HG03469 (cell line): ENCODE measurements at regions not wholly inside any gene's neighbourhood (a gene's known extent, or its start where the extent isn't known, plus 50 kb on each side); places are given as distances from the start of the nearest gene placed in this dataset.

Experiments used
- ATAC-seq: cut with Tn5 transposase; IDR thresholded peaks from one replicate; pipeline ENCODE4 v1.9.1; 2021; ENCODE audit warnings: mild to moderate bottlenecking, moderate library complexity, moderate number of reproducible peaks; ENCODE audit not compliant: unreplicated experiment

DNA sequence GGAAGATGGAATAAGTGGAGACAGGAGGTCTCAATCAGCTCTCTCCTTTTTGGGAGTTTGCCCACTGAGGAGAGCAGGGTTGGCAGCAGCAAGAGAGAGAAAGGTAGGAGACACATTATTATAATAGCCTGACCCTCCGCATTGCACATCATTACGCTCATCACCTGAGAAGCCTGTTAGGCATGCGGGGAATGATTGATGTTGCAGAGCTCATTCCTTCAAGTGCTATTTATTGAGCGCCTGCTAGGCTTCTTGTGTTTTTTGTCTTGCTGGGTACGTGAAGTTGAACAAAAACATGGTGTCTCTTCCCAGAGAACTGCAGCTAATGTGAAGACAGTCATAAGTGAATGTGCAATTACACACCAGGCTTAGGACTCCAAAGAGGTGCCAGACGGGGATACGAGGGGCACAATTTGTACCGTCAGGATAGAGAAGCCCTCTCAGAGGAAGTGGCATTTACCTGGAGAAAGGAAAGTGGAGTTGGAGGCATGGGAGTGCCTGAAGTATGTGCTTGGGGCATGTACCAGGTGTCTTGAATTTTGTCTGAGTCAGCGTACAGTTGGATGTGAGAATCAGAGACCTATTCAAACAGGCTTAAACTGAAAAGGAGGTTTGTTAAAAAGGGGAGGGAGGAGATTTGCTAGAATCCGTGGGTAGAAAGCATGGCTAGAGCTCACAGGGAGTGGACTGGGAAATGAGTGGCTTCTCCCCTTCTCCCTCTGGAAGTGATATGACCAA lies 90.2 kb upstream of the SOD3 start:
- no peak for ATAC-seq

DNA sequence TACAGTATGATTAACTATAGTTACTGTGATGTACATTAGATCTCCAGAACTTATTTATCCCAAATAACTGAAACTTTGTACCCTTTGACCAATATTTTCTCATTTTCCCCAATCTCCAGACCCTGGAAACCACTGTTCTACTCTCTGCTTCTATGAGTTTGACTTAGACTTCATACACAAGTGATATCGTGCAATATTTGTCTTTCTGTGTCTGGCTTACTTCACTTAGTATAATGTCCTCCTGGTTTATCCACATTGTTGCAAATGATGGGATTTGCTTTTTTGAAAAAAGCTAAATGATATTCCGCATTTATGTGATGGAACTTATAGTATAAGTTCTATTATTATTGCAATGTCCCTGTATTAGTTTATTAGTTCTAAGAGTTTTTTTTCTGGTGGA lies 81.8 kb upstream of the SOD3 start:
- no peak for ATAC-seq

DNA sequence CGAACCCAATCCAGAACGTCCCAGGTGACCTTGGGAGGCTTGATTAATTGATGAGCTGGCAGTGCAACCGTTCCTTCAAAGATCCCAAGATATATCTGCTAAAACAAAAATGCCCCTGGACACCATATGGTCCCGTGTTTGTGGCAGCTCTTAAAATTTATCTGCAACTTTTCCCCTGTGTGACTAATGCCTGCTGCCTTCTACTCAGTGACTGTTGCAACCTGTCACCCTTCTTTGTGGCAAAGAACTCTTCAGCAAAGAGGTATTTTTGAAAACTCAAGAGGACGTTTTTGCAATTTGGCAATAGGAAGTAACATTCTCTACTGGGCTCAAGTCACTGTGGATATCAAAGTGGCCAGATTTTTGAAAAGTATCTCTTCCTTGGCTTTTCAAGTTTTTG lies 75.8 kb upstream of the SOD3 start:
- no peak for ATAC-seq

DNA sequence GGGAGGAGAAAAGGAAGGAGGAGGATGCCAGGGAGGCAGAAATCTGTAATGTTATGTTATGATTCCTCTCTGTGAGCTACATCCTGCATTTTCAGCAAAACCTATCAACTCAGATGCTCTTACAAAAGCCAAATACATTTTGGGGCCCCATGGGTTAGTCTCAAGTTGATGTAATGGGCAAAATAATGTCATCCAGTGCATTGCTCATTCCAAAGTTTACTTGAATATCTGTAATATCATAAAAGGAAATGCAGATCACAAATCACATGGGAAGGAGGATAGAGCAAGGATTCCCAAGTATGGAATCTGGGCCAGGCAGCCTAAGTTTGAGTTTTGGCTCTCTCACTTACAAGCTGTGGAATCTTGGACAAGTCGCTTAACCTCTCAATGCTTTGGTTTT lies 74.9 kb upstream of the SOD3 start:
- ATAC-seq: no peak

DNA sequence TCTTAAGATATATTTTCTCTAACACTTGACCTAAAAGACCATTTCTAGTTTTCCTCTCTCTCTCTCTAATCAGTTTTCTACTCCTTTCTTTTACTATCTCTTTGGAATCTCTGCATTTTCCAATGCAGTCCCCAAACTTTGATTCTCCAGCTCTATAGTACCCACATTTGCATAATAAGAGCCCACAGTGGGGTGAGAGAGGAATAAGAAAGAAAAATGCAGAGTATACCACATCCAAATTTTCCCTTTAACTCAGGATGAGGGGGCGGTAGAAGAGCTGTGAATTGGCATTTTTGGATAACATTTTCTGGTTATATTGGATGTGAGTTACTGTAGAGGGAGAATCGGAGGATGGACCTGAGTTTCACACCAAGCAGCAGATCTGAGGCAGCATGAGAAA lies 74.4 kb upstream of the SOD3 start:
- ATAC-seq: no peak

DNA sequence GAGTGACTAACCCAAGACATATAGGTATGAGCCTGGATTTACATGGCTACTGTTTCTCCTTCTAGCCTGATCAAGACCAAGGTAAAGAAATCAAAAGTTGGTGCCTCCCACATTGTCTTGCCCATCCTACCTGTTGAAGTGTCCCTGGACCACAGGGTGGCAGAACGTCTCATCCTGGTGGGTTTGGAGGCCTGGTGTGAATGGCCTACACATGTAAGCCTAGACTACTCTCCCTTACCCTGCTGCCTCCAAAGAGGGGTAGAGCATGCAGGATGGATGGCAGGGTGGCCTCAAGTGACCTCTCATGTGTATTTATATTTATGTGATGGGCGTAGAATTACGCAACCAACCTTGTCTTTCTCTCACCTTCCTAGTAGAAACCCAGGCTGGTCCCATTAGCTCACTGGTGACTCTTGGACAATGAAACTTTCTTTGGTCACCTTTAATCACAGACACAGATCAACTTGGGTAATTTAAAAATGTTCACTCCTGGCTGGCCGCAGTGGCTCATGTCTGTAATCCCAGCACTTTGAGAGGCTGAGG lies 73.3 kb upstream of the SOD3 start:
- no peak for ATAC-seq

DNA sequence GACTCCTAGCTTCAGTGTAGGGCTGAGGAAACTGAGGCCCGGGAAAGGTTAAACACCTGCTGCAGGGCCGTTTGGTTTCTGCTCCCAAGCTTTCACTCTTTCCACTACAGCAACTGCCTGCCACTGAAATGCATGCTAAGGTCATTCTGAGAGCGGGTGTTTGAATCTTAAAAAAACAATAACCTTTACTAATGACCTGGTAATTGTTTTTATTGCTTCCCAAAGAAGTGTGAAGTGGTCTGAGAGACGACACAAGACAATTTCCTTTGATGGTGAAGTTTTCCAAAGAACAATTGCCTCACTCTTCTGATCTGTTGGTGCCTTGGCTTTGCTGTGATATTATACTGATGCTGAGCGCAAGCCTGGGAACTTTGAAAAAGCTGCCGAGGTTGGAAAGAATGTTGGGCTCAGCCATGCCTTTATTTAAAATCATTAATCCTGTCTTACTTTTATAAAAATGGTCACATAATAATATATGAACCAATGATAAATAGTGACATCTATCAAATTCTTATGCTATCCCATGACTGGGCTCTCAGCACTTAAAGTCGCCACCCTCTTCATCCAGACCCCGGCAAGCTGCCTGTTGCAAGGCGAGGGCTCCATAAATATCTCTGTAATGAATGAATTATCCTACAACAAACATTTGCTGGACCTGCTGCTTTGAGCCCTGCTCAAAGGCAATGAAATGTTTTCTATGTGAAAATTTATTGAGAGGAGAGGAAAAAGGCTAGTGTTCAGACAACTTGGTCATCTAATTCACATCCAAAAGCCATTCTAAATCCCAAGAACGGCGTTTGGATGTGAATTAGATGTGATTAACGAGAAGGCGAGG lies 67.8 kb upstream of the SOD3 start:
- no peak for ATAC-seq

DNA sequence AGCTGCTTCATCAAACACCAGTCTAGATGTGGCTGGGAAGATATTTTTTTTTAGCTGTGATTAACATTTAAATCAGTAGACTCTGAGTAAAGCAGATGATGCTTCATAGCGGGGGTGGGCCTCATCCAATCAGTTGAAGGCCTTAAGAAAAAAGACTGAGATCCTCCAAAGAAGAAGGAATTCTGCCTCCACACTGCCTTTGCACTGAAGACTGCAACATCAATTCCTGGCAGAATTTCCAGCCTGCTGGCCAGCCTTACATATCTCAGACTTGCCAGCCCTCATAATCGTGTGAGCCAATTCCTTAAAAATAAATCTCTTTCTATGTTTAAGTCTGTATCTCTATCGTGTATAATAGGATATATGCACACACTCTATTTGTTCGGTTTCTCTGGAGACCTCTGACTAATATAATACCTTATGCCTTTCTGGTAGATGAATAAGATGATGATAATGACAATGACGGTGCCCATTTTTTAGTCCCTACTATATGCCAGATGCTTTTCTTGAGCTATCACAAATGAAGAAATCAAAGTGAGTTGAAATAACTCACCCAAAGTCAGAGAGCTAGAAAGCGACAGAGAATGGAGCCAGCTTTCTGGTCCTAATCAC lies 66.1 kb upstream of the SOD3 start:
- ATAC-seq: no peak

DNA sequence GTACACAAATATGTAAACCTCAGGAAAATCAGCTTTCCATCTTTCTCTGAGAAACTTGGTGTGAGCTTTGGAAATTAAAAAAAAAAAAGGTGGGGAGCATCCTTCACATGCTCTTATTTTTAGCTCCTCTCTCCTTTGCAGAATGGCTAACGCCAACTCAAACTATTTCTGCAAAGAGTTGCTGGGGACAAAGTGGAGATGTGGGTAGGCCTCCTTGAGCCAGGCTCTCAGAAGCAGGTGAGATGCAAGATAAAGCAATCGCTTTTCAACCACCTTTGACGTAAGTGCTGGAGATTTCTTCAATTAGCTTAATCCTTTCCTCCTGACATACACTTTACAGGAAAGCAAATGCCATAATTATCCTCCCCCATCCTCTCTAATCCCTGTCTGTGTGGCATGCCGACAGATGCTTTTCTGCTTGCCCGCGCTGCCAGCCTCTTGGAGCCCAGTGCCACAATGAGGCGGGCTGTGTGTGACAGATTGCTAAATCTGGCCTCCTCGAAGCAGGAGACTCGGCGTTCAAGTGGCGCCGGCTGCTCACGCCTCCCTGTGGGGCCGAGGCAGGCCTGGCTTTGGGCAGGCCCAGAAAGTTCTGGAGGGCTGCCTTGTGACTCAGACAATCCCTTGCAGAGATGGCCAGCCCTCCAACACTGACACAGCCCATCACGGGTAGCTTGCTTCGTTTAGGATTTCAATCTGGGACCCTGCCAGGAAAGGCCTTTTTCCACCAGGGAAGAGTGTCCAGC lies 64.9 kb upstream of the SOD3 start:
- ATAC-seq: no peak

DNA sequence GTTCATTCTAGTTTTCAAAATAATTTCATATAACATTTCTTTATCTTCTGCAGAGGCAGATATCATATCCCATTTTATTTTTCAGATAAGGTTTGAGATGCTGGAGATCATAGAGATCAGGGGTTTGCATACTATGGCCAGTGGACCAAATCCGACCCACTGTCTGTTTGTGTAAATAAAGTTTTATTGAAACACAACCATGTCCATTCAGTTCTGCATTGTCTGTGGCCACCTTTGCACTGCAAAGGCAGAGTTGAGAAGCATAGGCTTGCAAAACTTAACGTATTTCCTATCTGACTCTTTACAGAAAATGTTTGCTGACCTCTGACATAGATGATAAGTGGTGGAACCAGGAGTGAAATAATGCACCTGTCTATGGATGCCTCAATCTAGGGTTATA lies 63.9 kb upstream of the SOD3 start:
- no peak for ATAC-seq

DNA sequence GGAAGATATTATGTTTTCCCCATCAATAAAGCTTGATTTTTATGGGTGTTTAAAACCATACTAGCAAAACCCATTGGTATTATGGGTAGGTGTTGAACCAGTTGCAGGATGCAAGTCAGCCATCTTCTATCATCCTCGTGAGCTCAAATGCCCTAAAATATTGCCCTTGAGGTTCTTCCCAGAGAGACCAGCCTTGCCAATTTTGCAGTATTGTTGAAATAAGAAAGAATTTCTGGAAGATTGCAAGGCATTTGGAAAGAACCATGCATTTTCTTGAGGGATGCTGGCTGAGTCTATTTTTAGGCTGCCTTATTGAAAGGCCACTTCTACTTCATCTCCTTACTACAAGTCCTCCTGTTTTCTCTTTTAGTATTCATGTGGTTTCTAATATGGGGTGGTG lies 60.9 kb upstream of the SOD3 start:
- ATAC-seq: no peak

DNA sequence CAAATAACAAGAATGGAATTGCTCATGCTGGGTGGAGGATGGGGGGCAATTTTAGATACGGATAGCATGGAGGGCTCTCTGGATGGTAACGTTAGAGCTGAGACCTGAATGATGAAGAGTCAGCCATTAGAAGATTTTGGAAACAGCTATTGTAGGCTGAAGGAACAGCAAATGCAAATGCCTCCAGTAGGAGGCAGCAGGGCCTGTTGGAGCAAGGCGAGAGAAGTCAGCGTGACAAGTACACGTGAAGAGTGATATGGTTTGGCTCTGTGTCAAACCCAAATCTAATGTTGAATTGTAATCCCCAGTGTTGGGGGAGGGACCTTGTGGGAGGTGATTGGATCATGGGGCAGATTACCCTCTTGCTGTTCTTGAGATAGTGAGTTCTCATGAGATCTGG lies 59.3 kb upstream of the SOD3 start:
- no peak for ATAC-seq

DNA sequence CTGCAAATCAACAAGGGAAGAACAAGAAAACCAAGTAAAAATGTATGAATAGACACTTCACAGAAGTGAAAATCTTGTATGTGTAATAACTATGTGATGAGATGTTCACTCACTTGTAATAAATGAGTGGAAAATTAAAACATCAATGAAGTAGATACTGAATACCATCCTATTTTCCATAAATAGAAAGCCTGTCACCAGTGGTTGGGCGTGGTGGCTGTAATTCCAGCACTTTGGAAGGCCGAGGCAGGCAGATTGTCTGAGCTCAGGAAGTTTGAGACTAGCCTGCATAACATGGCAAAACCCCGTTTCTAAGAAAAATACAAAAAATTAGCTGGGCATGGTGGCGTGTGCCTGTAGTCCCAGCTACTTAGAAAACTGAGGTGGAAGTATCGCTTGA lies 53.5 kb upstream of the SOD3 start:
- no peak for ATAC-seq

DNA sequence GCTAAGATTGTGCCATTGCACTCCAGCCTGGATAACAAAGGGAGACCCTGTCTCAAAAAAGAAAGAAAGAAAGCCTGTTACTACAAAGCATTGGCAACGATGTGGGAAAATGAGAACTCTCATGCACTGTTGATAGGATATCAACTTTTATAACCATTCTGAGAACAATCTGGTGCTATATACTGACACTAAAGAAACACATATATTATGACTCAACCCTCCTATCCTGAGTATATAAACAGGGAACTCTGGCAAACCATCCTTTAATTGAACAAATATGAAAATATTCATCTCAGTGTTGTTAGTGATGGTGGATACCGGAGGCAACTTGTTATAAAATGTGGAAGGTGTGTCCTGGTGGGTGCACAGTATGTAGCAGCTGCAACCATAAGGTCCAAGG lies 53.0 kb upstream of the SOD3 start:
- no peak for ATAC-seq

DNA sequence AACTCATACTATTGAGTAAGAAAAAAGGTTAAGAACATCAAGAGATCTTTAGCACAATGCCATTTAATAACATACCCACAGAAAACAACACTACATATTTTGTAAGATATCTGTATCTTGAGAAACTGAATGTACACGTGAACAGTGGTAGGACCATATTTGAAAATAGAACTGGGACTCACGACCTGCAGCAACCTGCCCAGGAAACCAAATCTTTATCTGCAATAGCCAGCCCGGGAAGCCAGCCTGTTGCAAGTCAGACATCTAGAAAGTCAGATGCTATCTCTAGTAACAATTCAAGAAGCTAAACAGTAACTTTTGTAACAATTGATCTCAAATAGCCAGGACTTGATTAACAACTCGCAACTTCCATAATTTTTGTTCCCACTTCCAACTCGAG lies 52.6 kb upstream of the SOD3 start:
- no peak for ATAC-seq

DNA sequence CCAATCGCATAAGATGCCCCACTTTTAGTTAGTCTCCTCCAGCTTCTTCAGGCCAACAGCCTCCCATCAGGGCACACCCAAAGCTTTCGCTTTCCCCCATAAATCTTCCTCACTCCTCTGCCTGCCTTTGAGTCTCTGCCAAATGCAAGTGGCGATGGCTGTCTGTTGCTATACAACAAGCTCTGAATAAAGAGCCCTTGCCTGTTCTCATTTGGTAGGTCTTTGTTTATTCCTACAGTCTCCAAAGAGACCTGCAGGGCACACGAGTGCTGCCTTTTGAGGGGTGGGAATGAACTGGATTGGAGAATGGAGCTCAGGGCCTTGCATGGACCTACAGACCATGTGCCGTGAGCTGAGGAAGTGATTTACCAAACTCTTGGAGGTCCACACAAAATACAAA lies 52.2 kb upstream of the SOD3 start:
- ATAC-seq: no peak

DNA sequence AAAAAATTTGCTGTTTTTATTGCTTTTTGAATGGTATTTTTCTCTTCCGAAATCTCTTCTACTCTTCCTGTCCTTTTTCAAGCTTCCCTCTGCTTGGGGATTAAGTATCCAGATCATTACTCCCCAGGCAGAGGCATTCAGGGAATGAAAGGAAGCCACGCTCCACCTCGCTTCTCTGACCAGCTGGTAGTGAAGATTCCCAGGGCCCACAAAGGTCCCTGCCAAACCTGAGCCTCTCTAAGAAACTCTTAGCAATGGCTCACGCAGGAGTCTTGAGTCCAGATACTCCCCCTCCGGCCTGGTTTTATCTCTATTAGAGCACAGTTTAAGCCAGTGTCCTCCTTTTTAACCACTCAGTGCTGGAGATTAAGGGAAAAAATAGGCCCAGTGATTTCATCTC lies 51.4 kb upstream of the SOD3 start:
- ATAC-seq: no peak

DNA sequence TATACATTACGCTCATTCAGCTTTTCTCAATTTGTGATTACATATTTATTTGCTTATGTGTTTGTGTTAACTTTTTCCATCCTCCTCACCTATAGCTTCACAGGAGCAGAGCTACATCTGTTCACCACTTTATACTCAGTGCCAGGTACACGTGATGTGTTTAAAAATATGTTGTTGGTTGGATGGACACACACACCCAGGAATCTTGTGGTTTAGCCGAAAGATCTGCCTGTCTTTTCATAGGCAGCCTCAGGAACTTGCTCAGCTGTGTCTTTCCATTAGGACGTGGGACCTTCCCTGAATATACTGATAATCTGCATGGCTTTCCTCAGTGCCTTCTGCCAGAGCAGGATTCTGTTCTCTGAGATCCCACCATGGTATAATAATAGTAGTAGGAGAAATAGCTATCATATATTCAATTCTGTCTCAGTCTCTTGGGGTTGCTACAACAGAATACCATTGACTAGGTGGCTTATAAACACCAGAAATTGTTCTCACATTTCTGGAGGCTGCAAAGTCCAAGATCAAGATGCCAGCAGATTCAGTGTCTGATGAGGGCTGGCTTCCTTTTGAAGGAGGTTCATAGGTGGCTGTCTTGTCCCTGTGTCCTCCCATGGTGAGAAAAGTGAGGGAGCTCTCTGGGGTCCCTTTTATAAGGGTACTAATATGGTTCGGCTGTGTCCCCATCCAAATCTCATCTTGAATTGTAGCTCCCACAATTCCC lies 50.0 kb upstream of the SOD3 start:
- ATAC-seq: no peak
